Osteoblast (primary cell): ENCODE measurements at regions not wholly inside any gene's neighbourhood (a gene's known extent, or its start where the extent isn't known, plus 50 kb on each side); places are given as distances from the start of the nearest gene placed in this dataset.

Experiments
- DNase-seq: peaks from one replicate; pipeline ENCODE4 v3.0.0; 2011; ENCODE audit warnings: low spot score, mixed read lengths; ENCODE audit not compliant: insufficient read length; ENCODE audit errors: missing footprints
- H2AFZ ChIP-seq: 2 replicates; pipeline ENCODE4 v1.6.0; 2011; ENCODE audit warnings: mild to moderate bottlenecking, low read length
- H3K27ac ChIP-seq: 2 replicates; pipeline ENCODE4 v1.5.1; 2011; ENCODE audit warnings: mild to moderate bottlenecking, low read depth, low read length, moderate library complexity
- H3K27me3 ChIP-seq: 2 replicates; pipeline ENCODE4 v1.6.0; 2012; ENCODE audit warnings: mild to moderate bottlenecking, control low read depth, inconsistent platforms, low read length, moderate library complexity; ENCODE audit not compliant: insufficient read depth
- H3K36me3 ChIP-seq: 2 replicates; pipeline ENCODE4 v1.5.1; 2011; ENCODE audit warnings: mild to moderate bottlenecking, low read length, control low read depth, moderate library complexity; ENCODE audit not compliant: insufficient read depth
- H3K4me1 ChIP-seq: 2 replicates; pipeline ENCODE4 v1.5.1; 2011; ENCODE audit warnings: mild to moderate bottlenecking, low read length, control low read depth, moderate library complexity; ENCODE audit not compliant: insufficient read depth
- H3K4me2 ChIP-seq: 2 replicates; pipeline ENCODE4 v1.6.0; 2011; ENCODE audit warnings: mild to moderate bottlenecking, low read length; ENCODE audit not compliant: insufficient read depth
- H3K4me3 ChIP-seq: fragments of 200-600 bp; sonication (generic); 3 replicates; pipeline ENCODE4 v1.5.1; 2012; ENCODE audit warnings: mild to moderate bottlenecking, low read length, inconsistent platforms; ENCODE audit not compliant: insufficient read depth
- H3K79me2 ChIP-seq: 2 replicates; pipeline ENCODE4 v1.6.0; 2012; ENCODE audit warnings: mild to moderate bottlenecking, low read length, control low read depth, inconsistent platforms; ENCODE audit not compliant: insufficient read depth
- H3K9me3 ChIP-seq: 2 replicates; pipeline ENCODE4 v1.5.1; 2011; ENCODE audit warnings: low read depth, low read length, control low read depth
- H4K20me1 ChIP-seq: 2 replicates; pipeline ENCODE4 v1.6.0; 2012; ENCODE audit warnings: mild to moderate bottlenecking, low read length, control low read depth; ENCODE audit not compliant: insufficient read depth
- TF ChIP-seq, protein P1 (sequence below): IDR thresholded peaks from 2 replicates; pipeline ENCODE4 v1.5.1; 2011; ENCODE audit warnings: mild to moderate bottlenecking, low read depth, low read length, moderate library complexity; ENCODE audit errors: extremely low read depth

DNA sequence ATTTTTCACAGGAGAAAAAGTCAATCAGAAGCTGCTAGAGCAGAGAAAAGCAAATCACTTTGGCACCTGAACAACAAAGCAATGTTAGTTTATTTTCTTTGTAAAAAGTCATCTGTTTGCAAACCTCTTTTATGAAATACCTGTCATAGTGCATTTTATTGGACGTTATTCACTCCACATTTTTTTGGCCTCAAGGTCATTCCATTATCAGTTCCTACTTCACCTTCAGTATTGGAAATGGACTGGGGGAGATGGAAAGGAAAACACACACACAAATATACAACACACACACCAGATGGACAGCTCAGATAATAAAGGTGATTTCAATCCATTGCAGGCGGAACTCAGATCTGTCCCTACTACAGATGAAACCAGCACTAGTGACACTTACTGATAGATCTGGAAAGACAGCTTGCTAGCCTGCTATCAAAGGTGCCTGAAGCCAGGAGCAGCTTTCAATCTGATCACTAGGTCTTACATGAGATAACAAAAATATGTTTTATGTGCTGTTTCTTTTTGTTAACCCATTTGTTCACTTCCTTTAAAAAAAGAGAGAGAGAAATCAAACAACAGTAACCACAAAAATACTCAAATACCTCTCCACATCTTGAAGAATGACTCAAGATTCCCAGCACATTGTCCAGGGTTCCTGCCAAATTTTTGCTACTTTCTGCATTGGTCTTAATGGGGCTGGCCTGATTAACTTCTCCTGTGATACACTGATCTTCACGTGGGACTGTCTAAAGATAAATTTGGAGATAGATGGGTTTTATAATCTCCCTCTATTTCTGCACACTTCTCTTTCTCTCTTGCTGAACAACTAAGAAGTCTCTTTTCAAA lies 844.3 kb upstream of the TENM4 start:
- Histone ChIP-seq H3K4me3 (no peak overlapping the region), H3K9me3 (no peaks in the 10 kb centered on the region), H3K4me2 (no peak overlapping the region), H3K36me3 (no peaks in the 10 kb centered on the region), H2AFZ (no peak overlapping the region), H4K20me1 (no peaks in the 10 kb centered on the region), H3K27ac (no peak overlapping the region), H3K27me3 (no peaks in the 10 kb centered on the region), H3K79me2 (no peaks in the 10 kb centered on the region), H3K4me1 (no peaks in the 10 kb centered on the region)
- no peak for DNase-seq
- TF ChIP-seq, protein P1, sequence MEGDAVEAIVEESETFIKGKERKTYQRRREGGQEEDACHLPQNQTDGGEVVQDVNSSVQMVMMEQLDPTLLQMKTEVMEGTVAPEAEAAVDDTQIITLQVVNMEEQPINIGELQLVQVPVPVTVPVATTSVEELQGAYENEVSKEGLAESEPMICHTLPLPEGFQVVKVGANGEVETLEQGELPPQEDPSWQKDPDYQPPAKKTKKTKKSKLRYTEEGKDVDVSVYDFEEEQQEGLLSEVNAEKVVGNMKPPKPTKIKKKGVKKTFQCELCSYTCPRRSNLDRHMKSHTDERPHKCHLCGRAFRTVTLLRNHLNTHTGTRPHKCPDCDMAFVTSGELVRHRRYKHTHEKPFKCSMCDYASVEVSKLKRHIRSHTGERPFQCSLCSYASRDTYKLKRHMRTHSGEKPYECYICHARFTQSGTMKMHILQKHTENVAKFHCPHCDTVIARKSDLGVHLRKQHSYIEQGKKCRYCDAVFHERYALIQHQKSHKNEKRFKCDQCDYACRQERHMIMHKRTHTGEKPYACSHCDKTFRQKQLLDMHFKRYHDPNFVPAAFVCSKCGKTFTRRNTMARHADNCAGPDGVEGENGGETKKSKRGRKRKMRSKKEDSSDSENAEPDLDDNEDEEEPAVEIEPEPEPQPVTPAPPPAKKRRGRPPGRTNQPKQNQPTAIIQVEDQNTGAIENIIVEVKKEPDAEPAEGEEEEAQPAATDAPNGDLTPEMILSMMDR, result no peak

DNA sequence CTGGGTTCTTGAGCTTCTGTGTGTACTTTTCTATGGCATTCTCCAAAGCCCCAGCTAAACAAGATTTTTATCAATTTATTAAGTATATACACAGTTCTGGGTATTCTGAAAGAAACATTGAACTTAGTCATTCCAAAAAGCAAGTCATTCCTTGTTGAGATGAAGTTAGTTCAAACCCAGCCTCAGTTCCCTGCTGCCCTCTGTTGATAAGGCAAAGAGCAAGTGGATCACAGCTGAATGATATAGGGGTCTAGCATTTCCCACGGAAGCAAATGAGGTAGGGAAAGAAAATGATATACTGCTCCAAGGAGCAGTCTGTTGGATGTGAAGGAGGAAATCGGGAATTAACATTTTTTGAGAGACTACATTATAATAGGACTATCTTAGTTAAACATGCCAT lies 841.8 kb upstream of the TENM4 start:
- H3K36me3 ChIP-seq, result no peaks in the 10 kb centered on the region
- no peaks in the 10 kb centered on the region for H4K20me1 ChIP-seq
- H3K79me2 ChIP-seq, result no peaks in the 10 kb centered on the region
- H2AFZ ChIP-seq, result no peak overlapping the region
- H3K4me2 ChIP-seq, result no peak overlapping the region
- H3K27ac ChIP-seq, result no peak overlapping the region
- no peak for DNase-seq
- H3K4me3 ChIP-seq, result no peak overlapping the region
- no peaks in the 10 kb centered on the region for H3K4me1 ChIP-seq
- TF ChIP-seq, protein P1, result no peak
- no peaks in the 10 kb centered on the region for H3K9me3 ChIP-seq
- H3K27me3 ChIP-seq, result no peaks in the 10 kb centered on the region

DNA sequence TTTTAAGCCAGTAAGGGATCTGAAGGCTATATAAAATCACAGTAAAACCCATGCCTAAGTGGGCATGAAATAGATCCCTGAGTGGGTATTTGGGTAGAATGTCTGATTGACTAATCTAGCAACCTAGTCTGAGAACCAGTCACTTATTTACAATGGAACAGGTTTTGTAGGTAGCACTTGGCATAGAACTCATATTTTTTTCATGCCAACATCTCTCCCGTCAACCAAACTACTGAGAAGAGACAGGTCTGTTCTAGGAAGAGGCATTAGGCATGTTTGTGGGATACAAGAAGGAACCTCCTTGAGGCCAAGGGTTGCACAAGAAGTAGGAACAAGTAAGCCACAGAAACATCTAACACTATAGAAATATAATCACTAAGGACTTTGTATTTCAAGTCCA lies 840.4 kb upstream of the TENM4 start:
- H3K9me3 ChIP-seq, result no peaks in the 10 kb centered on the region
- no peak for DNase-seq
- no peak overlapping the region for H3K4me2 ChIP-seq
- TF ChIP-seq, protein P1, result no peak
- H2AFZ ChIP-seq, result no peak overlapping the region
- H3K27me3 ChIP-seq, result no peaks in the 10 kb centered on the region
- H3K4me3 ChIP-seq, result no peak overlapping the region
- no peaks in the 10 kb centered on the region for H3K79me2 ChIP-seq
- no peaks in the 10 kb centered on the region for H4K20me1 ChIP-seq
- H3K27ac ChIP-seq, result no peak overlapping the region
- no peaks in the 10 kb centered on the region for H3K36me3 ChIP-seq
- H3K4me1 ChIP-seq, result no peaks in the 10 kb centered on the region

DNA sequence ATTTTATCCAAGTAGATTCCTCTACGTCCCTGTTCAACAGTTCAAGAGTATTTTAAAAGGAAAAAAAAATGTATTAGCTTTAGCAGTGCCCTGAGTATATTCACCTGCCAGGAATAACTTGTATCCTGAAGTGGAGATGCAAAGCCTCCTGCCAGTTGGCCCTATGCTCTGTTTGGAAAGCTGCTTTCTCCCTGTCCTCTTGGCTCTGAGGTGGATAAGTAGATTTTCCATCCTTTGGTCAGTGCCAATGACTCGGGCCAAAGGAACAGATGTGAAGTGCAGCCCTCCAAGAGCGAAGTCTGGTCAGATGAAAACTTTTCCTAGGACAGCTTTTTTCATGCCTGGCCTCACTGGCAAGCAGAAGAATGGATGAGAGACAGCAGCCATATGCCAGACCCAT lies 839.9 kb upstream of the TENM4 start:
- H3K79me2 ChIP-seq, result no peaks in the 10 kb centered on the region
- DNase-seq, result no peak
- H3K4me2 ChIP-seq, result no peak overlapping the region
- no peak overlapping the region for H2AFZ ChIP-seq
- no peaks in the 10 kb centered on the region for H3K36me3 ChIP-seq
- no peaks in the 10 kb centered on the region for H3K27me3 ChIP-seq
- H3K4me3 ChIP-seq, result no peak overlapping the region
- H3K9me3 ChIP-seq, result no peaks in the 10 kb centered on the region
- H4K20me1 ChIP-seq, result no peaks in the 10 kb centered on the region
- TF ChIP-seq, protein P1, result no peak
- H3K27ac ChIP-seq, result no peak overlapping the region
- no peaks in the 10 kb centered on the region for H3K4me1 ChIP-seq
